ENCODE measurements at regions not wholly inside any gene's neighbourhood (a gene's known extent, or its start where the extent isn't known, plus 50 kb on each side); places are given as distances from the start of the nearest gene placed in this dataset.

DNA sequence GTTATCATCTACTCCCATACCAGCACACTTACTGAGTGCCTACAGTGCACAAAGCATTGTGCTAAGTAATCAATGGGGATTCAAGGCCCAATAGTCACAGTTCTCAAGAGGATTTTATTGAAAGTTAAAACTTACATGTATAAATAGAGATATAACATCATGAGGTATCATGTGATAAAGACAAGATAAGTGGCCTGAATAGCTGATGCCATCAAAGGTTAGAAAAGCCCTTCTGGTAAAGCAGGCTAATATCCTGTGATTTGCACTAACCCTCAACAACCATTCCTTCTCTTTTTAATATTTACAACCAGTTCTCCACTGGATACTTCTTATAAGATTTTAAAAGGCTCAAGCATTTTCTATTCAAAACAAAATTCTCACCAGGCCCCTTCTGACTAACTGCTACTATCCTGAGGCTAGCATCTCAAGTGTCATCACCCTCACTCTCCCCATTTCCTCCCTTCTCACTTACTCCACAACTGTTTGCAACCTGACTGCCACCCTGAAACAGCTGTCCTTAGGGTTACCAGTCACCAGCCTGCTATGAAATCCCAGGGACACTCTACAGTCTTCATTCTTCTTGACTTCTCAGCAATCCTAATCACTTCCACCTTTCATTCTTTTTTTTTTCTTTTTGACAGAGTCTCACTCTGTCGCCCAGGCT lies 377.9 kb downstream of the ENC1 start:
- TF ChIP-seq, protein P1, sequence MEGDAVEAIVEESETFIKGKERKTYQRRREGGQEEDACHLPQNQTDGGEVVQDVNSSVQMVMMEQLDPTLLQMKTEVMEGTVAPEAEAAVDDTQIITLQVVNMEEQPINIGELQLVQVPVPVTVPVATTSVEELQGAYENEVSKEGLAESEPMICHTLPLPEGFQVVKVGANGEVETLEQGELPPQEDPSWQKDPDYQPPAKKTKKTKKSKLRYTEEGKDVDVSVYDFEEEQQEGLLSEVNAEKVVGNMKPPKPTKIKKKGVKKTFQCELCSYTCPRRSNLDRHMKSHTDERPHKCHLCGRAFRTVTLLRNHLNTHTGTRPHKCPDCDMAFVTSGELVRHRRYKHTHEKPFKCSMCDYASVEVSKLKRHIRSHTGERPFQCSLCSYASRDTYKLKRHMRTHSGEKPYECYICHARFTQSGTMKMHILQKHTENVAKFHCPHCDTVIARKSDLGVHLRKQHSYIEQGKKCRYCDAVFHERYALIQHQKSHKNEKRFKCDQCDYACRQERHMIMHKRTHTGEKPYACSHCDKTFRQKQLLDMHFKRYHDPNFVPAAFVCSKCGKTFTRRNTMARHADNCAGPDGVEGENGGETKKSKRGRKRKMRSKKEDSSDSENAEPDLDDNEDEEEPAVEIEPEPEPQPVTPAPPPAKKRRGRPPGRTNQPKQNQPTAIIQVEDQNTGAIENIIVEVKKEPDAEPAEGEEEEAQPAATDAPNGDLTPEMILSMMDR (IDR thresholded peaks at IDR 0.05; ENCODE audit: insufficient read depth, low read length, poor library complexity, severe bottlenecking): no peak

DNA sequence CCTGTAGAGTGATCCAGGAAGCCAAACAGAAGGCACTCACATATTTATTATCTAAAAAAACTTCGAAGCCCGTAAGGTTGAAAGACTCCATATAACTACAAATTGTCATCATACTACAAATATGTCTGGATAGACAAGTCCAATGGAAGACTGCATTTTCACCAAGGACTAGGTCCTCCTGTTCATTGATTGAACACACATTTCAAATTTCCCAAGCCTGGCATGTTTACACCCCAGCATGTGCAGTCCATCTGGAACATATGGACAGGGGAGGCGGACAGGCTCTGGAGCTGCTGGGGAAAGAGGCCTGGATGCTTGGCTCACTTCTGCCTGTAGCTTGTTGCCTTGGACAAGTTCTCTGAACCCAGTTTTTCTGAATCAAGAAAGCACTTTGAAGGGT lies 378.7 kb downstream of the ENC1 start:
- H3K36me3 ChIP-seq (ENCODE audit: control insufficient read depth, insufficient read depth, low read length): no peaks in the 10 kb centered on the region
- TF ChIP-seq, protein P1 (IDR thresholded peaks at IDR 0.05; ENCODE audit: insufficient read depth, low read length, poor library complexity, severe bottlenecking): no peak
- no peak for DNase-seq (ENCODE audit: low read depth)
- H3K27me3 ChIP-seq (ENCODE audit: control insufficient read depth, insufficient read depth, low read length): no peaks in the 10 kb centered on the region
- no peak overlapping the region for H3K4me3 ChIP-seq (ENCODE audit: low read depth, low read length)

More for the DNA sequence above, 377.9 kb downstream of the ENC1 start:
- no peak for DNase-seq (ENCODE audit: low read depth)
- H3K27me3 ChIP-seq (ENCODE audit: control insufficient read depth, insufficient read depth, low read length): no peaks in the 10 kb centered on the region
- H3K36me3 ChIP-seq (ENCODE audit: control insufficient read depth, insufficient read depth, low read length): no peaks in the 10 kb centered on the region
- H3K4me3 ChIP-seq (ENCODE audit: low read depth, low read length): no peak overlapping the region

DNA sequence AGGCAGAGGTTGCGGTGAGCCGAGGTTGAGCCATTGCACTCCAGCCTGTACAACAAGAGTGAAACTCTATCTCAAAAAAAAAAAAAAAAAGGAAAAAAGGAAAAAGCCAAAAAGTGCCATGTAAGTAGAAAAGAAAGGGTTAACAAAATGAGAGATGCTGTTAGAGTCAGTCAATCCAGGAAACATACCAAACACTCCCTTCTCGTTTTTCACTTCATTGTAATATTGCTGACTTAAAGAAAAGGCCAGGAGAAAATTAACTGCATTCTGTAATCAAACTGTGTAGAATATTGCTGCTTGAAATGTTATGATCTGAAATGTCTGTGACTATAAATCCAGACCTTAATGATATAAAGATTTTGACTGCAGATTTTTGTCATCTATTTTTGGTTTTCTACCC lies 379.1 kb downstream of the ENC1 start:
- DNase-seq (ENCODE audit: low read depth): no peak
- H3K4me3 ChIP-seq (ENCODE audit: low read depth, low read length): no peak overlapping the region
- H3K27me3 ChIP-seq (ENCODE audit: control insufficient read depth, insufficient read depth, low read length): no peaks in the 10 kb centered on the region
- no peaks in the 10 kb centered on the region for H3K36me3 ChIP-seq (ENCODE audit: control insufficient read depth, insufficient read depth, low read length)
- TF ChIP-seq, protein P1 (IDR thresholded peaks at IDR 0.05; ENCODE audit: insufficient read depth, low read length, poor library complexity, severe bottlenecking): no peak

DNA sequence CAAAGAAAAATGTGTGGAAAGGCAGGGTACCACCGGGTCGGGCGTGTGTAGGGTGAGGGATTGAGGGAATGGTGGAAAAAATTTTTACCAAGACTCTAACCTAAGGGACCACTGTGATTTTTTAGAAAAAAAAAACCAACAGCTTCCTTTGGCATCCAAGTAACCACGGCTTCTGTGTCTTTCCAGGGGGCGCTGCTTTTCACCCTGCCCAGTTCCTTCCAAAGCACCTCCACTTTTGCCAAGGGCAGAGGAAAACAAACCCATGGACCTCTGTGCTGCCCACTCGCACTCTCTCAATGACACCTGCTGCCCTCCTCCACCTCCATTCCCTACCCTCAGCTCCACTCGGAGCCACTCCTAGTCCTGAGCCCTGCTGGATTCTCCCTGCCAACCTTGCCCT lies 381.0 kb downstream of the ENC1 start:
- no peaks in the 10 kb centered on the region for H3K36me3 ChIP-seq (ENCODE audit: control insufficient read depth, insufficient read depth, low read length)
- TF ChIP-seq, protein P1 (IDR thresholded peaks at IDR 0.05; ENCODE audit: insufficient read depth, low read length, poor library complexity, severe bottlenecking): no peak

DNA sequence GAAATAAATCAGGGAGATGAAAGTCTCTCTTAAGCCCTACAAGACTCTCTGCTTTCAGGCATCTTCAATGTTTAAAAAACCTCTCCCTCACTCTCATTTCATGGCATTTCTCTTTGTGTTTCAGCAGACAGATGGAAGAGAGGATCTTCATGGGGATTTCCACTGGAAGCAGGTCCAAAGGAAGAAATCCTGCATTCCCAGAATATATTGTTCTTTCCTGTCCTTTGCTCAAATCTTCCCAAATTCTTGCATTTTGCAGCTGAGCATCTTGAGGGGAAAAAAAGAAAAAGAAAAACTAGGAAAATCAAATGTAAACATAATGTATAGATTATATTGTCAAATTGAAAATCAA lies 382.2 kb downstream of the ENC1 start:
- TF ChIP-seq, protein P1 (IDR thresholded peaks at IDR 0.05; ENCODE audit: insufficient read depth, low read length, poor library complexity, severe bottlenecking): no peak
- no peak overlapping the region for H3K4me3 ChIP-seq (ENCODE audit: low read depth, low read length)
- DNase-seq (ENCODE audit: low read depth): no peak
- H3K27me3 ChIP-seq (ENCODE audit: control insufficient read depth, insufficient read depth, low read length): no peaks in the 10 kb centered on the region
- H3K36me3 ChIP-seq (ENCODE audit: control insufficient read depth, insufficient read depth, low read length): no peaks in the 10 kb centered on the region

More for the DNA sequence above, 381.0 kb downstream of the ENC1 start:
- no peak for DNase-seq (ENCODE audit: low read depth)
- no peak overlapping the region for H3K4me3 ChIP-seq (ENCODE audit: low read depth, low read length)
- no peaks in the 10 kb centered on the region for H3K27me3 ChIP-seq (ENCODE audit: control insufficient read depth, insufficient read depth, low read length)
